Endothelial cell of umbilical vein (primary cell): ENCODE measurements at regions not wholly inside any gene's neighbourhood (a gene's known extent, or its start where the extent isn't known, plus 50 kb on each side); places are given as distances from the start of the nearest gene placed in this dataset.

Experiments used
- BruUV-seq: library from RNA; stranded (reverse); fragments of 400-500 nt; replicated peaks from 2 replicates; lab custom pipeline; 2021; lab: Mats Ljungman, UMichigan
- CTCF ChIA-PET: fragments of 300-600, 350-600 bp; sonication (Branson Sonifier 250); formaldehyde crosslinking; loops from one replicate; lab custom pipeline; 2021; ENCODE audit warnings: antibody characterized with exemption, inconsistent platforms; lab: Charles Lee
- POLR2A ChIA-PET: fragments of 300-600, 350-600 bp; sonication (Branson Sonifier 250); formaldehyde crosslinking; loops from one replicate; lab custom pipeline; 2021; ENCODE audit warnings: antibody characterized with exemption, inconsistent platforms; lab: Charles Lee
- DNase-seq: peaks from one replicate; pipeline ENCODE4 v3.0.0-alpha.2; 2011; ENCODE audit warnings: low read depth, low spot score
- FAIRE-seq: peaks from 2 replicates; lab custom pipeline; 2011; peaks lifted over from hg19 to GRCh38; lab: Jason Lieb, UNC
- H2AFZ ChIP-seq: 2 replicates; pipeline ENCODE4 v1.6.0; 2012; ENCODE audit warnings: low read depth, low read length, control low read depth, inconsistent platforms
- H3K27ac ChIP-seq: 2 replicates; pipeline ENCODE4 v1.5.1; 2011; ENCODE audit warnings: low read depth, mild to moderate bottlenecking, control low read depth, low read length, moderate library complexity; ENCODE audit not compliant: insufficient read depth
- H3K27me3 ChIP-seq, 2 experiments: 2 replicates each; pipeline versions ENCODE4 v1.6.0 to v1.6.1; 2011; ENCODE audit warnings: low read length in 2 of 2, mixed read lengths in 1 of 2; ENCODE audit not compliant: control insufficient read depth in 2 of 2, insufficient read depth in 2 of 2
- H3K36me3 ChIP-seq, 2 experiments: 2 replicates in 1 of 2; 3 replicates in 1 of 2; pipeline ENCODE4 v1.5.1; 2011; ENCODE audit warnings: low read length in 2 of 2, mild to moderate bottlenecking in 1 of 2, moderate library complexity in 1 of 2; ENCODE audit not compliant: control insufficient read depth in 2 of 2, insufficient read depth in 2 of 2; ENCODE audit errors: extremely low read depth in 1 of 2
- H3K4me1 ChIP-seq: 3 replicates; pipeline ENCODE4 v1.5.1; 2011; ENCODE audit warnings: mild to moderate bottlenecking, low read length; ENCODE audit not compliant: control insufficient read depth, insufficient read depth; ENCODE audit errors: extremely low read depth
- H3K4me2 ChIP-seq: 2 replicates; pipeline ENCODE4 v1.6.1; 2011; ENCODE audit warnings: low read length, control low read depth, mixed read lengths; ENCODE audit not compliant: insufficient read depth
- H3K4me3 ChIP-seq, 3 experiments: fragments of 200-600 bp in 1 of 3; sonication (generic), shearing (Covaris generic) in 1 of 3; replicated peaks in 1 of 3; 2 replicates each; pipeline ENCODE4 v1.5.1; 2011 to 2016; ENCODE audit warnings: control low read depth in 3 of 3, low read length in 3 of 3, mild to moderate bottlenecking in 2 of 3, inconsistent platforms in 1 of 3, low read depth in 1 of 3, moderate library complexity in 1 of 3; ENCODE audit not compliant: insufficient read depth in 1 of 3
- H3K79me2 ChIP-seq: 2 replicates; pipeline ENCODE4 v1.6.0; 2012; ENCODE audit warnings: low read length, inconsistent platforms; ENCODE audit not compliant: control insufficient read depth, insufficient read depth
- H3K9ac ChIP-seq: replicated peaks from 2 replicates; pipeline ENCODE3; 2011; ENCODE audit warnings: low read length, control low read depth; ENCODE audit not compliant: insufficient read depth; ENCODE audit errors: extremely low read depth
- H3K9me1 ChIP-seq: replicated peaks from 3 replicates; pipeline ENCODE4 v1.6.0; 2011; ENCODE audit warnings: mild to moderate bottlenecking, low read length; ENCODE audit not compliant: control insufficient read depth, insufficient read depth; ENCODE audit errors: extremely low read depth
- H3K9me3 ChIP-seq: replicated peaks from 2 replicates; pipeline ENCODE4 v1.5.1; 2012; ENCODE audit warnings: low read length, inconsistent platforms; ENCODE audit not compliant: control insufficient read depth, insufficient read depth
- H4K20me1 ChIP-seq: replicated peaks from 2 replicates; pipeline ENCODE3; 2011; ENCODE audit warnings: mild to moderate bottlenecking, low read length; ENCODE audit not compliant: control insufficient read depth, insufficient read depth; ENCODE audit errors: extremely low read depth
- CTCF ChIP-seq, 2 donors: IDR thresholded peaks; 1 replicate in 1 of 2; 2 replicates in 1 of 2; pipeline ENCODE4 v1.5.1; 2011; ENCODE audit warnings: low read length in 2 of 2, mild to moderate bottlenecking in 2 of 2, moderate library complexity in 2 of 2, control low read depth in 1 of 2, inconsistent platforms in 1 of 2, low read depth in 1 of 2; ENCODE audit not compliant: insufficient read depth in 1 of 2; ENCODE audit errors: extremely low read depth in 1 of 2
- EZH2 ChIP-seq: IDR thresholded peaks from 2 replicates; pipeline ENCODE4 v1.6.1; 2012; ENCODE audit warnings: borderline replicate concordance, low read depth, mild to moderate bottlenecking, moderate library complexity, low read length, inconsistent platforms; ENCODE audit not compliant: severe bottlenecking
- FOS ChIP-seq: IDR thresholded peaks from 2 replicates; pipeline ENCODE4 v1.6.1; 2011; ENCODE audit warnings: mild to moderate bottlenecking, low read length, moderate library complexity, borderline replicate concordance; ENCODE audit not compliant: insufficient read depth
- GATA2 ChIP-seq: IDR thresholded peaks from 2 replicates; pipeline ENCODE4 v1.7.0; 2011; ENCODE audit warnings: low read depth, mild to moderate bottlenecking, moderate library complexity, mixed read lengths, low read length; ENCODE audit not compliant: insufficient read length, insufficient read depth
- JUN ChIP-seq: IDR thresholded peaks from 2 replicates; pipeline ENCODE4 v1.6.1; 2011; ENCODE audit warnings: borderline replicate concordance, low read depth; ENCODE audit not compliant: insufficient read length, insufficient read depth
- MAX ChIP-seq: IDR thresholded peaks from 2 replicates; pipeline ENCODE4 v1.6.1; 2011; ENCODE audit not compliant: insufficient read depth, insufficient read length
- POLR2A ChIP-seq: IDR thresholded peaks from 2 replicates; pipeline ENCODE4 v1.6.1; 2012; ENCODE audit warnings: low read depth, mild to moderate bottlenecking, control low read depth, low read length
- POLR2AphosphoS5 ChIP-seq: IDR thresholded peaks from 2 replicates; pipeline ENCODE4 v1.6.1; 2012; ENCODE audit warnings: low read depth, mild to moderate bottlenecking, control low read depth, low read length, moderate library complexity; ENCODE audit not compliant: insufficient read depth
- dilution Hi-C: fragments of 300-500 bp; cut with MboI; formaldehyde crosslinking; loops from one replicate; pipeline ENCODE4 v1.15.0; 2019; ENCODE audit warnings: low sequenced_read_pairs; ENCODE audit not compliant: extremely low pct_ligation_motif_present
- intact Hi-C: fragments of 100-400 bp; cut with micrococcal nuclease; formaldehyde crosslinking; loops from one replicate; pipeline ENCODE4 v1.10.0; 2022

- no peak overlapping the region for H3K27ac ChIP-seq
- FAIRE-seq = no peak
- BruUV-seq = no TSS peak
- H4K20me1 ChIP-seq = no peaks in the 10 kb centered on the region
- POLR2A ChIA-PET = no interaction called here
- peaks cover 41% of the 10 kb centered on the region for H3K4me1 ChIP-seq
- H3K4me3 ChIP-seq = no peak overlapping the region
- no peak overlapping the region for H3K9ac ChIP-seq
- intact Hi-C loops (loop anchor here (5.0 kb wide), 1 partner anchor 675 kb away; no protein-coding TSS in a partner anchor), dilution Hi-C loops (loop anchor here (25.0 kb wide), 1 partner anchor 795 kb away; no protein-coding TSS in a partner anchor)
- H3K36me3 ChIP-seq = no peaks in the 10 kb centered on the region
- H3K9me1 ChIP-seq = no peaks in the 10 kb centered on the region
- no peak overlapping the region for H3K4me2 ChIP-seq
- no peak for DNase-seq
- H3K79me2 ChIP-seq = no peaks in the 10 kb centered on the region
- CTCF ChIA-PET = interaction anchor here (0.9 to 1.7 kb wide), 4 partner anchors 11 to 1037 kb away, joined by 4 to 5 read pairs (median 4); no protein-coding TSS in a partner anchor
- H3K9me3 ChIP-seq = no peaks in the 10 kb centered on the region
- TF ChIP-seq POLR2A (no peak), POLR2AphosphoS5 (no peak)
- no peaks in the 10 kb centered on the region for H3K27me3 ChIP-seq
- no peak overlapping the region for H2AFZ ChIP-seq
Measured at GRCh38 chr14:54332490-54332889, 64.3 kb upstream of the CDKN3 start.

GRCh38 chr14:54333511-54333910, 63.3 kb upstream of the CDKN3 start:
- Histone ChIP-seq H3K9me1 (no peaks in the 10 kb centered on the region), H3K36me3 (no peaks in the 10 kb centered on the region), H3K4me1 (peaks cover 42% of the 10 kb centered on the region), H3K27me3 (no peaks in the 10 kb centered on the region), H3K79me2 (no peaks in the 10 kb centered on the region), H3K9ac (no peak overlapping the region), H3K4me2 (no peak overlapping the region), H2AFZ (no peak overlapping the region), H4K20me1 (no peaks in the 10 kb centered on the region), H3K9me3 (no peaks in the 10 kb centered on the region), H3K4me3 (no peak overlapping the region), H3K27ac (no peak overlapping the region)
- no peak for FAIRE-seq
- TF ChIP-seq GATA2 (no peak), MAX (no peak), CTCF (IDR thresholded peaks at IDR 0.05; ENCODE audit: extremely low read depth in 1 of 2, insufficient read depth in 1 of 2, low read depth in 1 of 2, low read length in 2 of 2) (no peak), FOS (no peak), POLR2A (no peak), JUN (no peak), EZH2 (no peak)
- DNase-seq = no peak
- dilution Hi-C loops (loop anchor here (25.0 kb wide), 1 partner anchor 796 kb away; no protein-coding TSS in a partner anchor), intact Hi-C loops (loop anchor here (5.0 kb wide), 1 partner anchor 676 kb away; no protein-coding TSS in a partner anchor)
- BruUV-seq = no TSS peak
- ChIA-PET CTCF (interaction anchor here (1.0 to 1.3 kb wide), 2 partner anchors 23 to 158 kb away, joined by 3 to 4 read pairs; no protein-coding TSS in a partner anchor), POLR2A (no interaction called here)
